SK-N-MC (cell line): ENCODE measurements at regions not wholly inside any gene's neighbourhood (a gene's known extent, or its start where the extent isn't known, plus 50 kb on each side); places are given as distances from the start of the nearest gene placed in this dataset.

ENCODE experiments used
- EZH2 ChIP-seq: fragments of 200-600 bp; sonication (generic); IDR thresholded peaks from one replicate; pipeline ENCODE4 v1.6.1; 2017; ENCODE audit warnings: antibody characterized with exemption
- POLR2AphosphoS5 ChIP-seq: IDR thresholded peaks from 2 replicates; pipeline ENCODE4 v1.6.1; 2012; ENCODE audit warnings: mild to moderate bottlenecking, low read depth, low read length, borderline replicate concordance

GRCh38 chr2:128682729-128683284 is 364.1 kb upstream of the HS6ST1 start:
- TF ChIP-seq EZH2 = no peak
- no peak for TF ChIP-seq POLR2AphosphoS5
